ENCODE measurements at regions not wholly inside any gene's neighbourhood (a gene's known extent, or its start where the extent isn't known, plus 50 kb on each side); places are given as distances from the start of the nearest gene placed in this dataset.

DNA sequence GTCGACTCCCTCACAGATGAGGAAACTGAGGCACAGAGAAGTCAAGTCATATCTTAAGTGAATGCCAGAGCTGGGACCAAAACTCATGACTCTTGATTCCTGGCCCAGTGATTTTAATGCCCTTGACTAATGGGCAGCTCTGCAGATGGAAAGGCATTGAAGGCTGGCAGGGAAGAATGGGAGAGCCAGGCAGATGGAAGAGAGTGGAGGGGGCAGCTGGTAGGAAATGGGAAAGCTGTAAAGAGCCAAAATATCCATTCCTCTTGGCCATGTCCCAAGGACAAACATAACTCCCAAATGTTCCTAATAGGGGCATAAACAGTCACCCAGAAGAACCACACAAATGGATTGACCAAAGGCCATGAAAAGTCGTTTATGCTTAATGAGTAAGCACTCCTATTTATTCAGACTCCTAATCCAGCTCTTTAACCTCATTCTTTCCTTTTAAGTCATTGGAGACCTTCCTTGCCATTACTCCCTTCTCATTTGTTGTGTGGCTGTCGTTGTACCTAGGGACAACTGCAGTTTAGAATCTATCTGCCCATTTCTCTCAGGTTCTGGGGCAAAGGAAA is 330.5 kb upstream of the ROPN1 start:
- no peak for DNase-seq
- no peaks in the 10 kb centered on the region for H3K9me3 ChIP-seq (ENCODE audit: severe bottlenecking)
- H3K27me3 ChIP-seq (ENCODE audit: insufficient read depth, low read depth, severe bottlenecking) = no peaks in the 10 kb centered on the region
- peaks cover 12% of the 10 kb centered on the region for H3K36me3 ChIP-seq
- TF ChIP-seq, protein P1, sequence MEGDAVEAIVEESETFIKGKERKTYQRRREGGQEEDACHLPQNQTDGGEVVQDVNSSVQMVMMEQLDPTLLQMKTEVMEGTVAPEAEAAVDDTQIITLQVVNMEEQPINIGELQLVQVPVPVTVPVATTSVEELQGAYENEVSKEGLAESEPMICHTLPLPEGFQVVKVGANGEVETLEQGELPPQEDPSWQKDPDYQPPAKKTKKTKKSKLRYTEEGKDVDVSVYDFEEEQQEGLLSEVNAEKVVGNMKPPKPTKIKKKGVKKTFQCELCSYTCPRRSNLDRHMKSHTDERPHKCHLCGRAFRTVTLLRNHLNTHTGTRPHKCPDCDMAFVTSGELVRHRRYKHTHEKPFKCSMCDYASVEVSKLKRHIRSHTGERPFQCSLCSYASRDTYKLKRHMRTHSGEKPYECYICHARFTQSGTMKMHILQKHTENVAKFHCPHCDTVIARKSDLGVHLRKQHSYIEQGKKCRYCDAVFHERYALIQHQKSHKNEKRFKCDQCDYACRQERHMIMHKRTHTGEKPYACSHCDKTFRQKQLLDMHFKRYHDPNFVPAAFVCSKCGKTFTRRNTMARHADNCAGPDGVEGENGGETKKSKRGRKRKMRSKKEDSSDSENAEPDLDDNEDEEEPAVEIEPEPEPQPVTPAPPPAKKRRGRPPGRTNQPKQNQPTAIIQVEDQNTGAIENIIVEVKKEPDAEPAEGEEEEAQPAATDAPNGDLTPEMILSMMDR (IDR thresholded peaks at IDR 0.05; ENCODE audit: low read depth, low read length) = no peak
- H3K4me3 ChIP-seq (ENCODE audit: low read depth, low read length) = no peak overlapping the region
- H3K27ac ChIP-seq = no peak overlapping the region

DNA sequence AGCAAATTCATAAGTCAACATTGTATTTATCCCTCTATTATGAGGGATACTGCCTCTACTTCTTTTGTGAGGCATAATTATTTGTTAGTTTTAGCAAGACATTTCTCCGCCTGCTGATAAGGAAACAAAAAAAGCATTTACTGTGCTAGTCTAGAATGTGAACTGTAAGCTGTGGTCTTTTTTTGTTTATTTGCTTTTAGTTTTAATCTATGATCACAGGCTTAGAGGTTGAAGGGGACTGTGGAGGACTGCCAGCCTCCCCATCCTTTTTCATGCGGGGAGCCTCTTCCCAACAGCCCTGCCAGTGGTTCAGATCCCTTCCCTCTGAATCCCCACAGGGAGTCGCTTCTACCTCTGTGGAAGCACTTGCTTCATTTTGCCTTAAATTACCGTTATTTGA is 331.0 kb upstream of the ROPN1 start:
- no peak overlapping the region for H3K4me3 ChIP-seq (ENCODE audit: low read depth, low read length)
- H3K36me3 ChIP-seq = peaks cover 18% of the 10 kb centered on the region
- no peak for DNase-seq
- TF ChIP-seq, protein P1 (IDR thresholded peaks at IDR 0.05; ENCODE audit: low read depth, low read length) = no peak
- no peaks in the 10 kb centered on the region for H3K27me3 ChIP-seq (ENCODE audit: insufficient read depth, low read depth, severe bottlenecking)
- no peak overlapping the region for H3K27ac ChIP-seq
- no peaks in the 10 kb centered on the region for H3K9me3 ChIP-seq (ENCODE audit: severe bottlenecking)

DNA sequence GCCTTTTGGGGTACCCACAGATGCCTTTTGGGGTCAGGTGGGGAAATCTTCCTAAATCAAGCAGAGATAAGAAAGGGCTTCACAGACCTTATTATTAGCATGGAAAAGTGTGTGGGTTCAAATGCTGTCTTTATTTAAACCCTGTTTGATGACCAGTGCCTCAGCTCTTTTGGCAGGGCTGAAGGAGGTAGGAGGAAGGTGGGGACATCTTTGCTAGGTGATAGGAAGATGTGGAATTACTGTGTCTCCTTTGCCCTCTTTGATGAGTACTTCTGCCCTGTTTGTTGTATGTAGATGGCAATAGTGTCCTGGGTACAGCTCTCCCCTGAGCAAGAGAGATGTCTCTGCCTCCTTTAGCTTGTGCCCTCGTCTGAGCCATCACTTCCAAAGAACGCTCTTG is 333.3 kb upstream of the ROPN1 start:
- Histone ChIP-seq H3K27me3 (ENCODE audit: insufficient read depth, low read depth, severe bottlenecking) (no peaks in the 10 kb centered on the region), H3K9me3 (ENCODE audit: severe bottlenecking) (no peaks in the 10 kb centered on the region), H3K4me3 (ENCODE audit: low read depth, low read length) (no peak overlapping the region), H3K36me3 (peaks cover 34% of the 10 kb centered on the region), H3K27ac (no peak overlapping the region)
- TF ChIP-seq, protein P1 (IDR thresholded peaks at IDR 0.05; ENCODE audit: low read depth, low read length) = no peak
- no peak for DNase-seq

DNA sequence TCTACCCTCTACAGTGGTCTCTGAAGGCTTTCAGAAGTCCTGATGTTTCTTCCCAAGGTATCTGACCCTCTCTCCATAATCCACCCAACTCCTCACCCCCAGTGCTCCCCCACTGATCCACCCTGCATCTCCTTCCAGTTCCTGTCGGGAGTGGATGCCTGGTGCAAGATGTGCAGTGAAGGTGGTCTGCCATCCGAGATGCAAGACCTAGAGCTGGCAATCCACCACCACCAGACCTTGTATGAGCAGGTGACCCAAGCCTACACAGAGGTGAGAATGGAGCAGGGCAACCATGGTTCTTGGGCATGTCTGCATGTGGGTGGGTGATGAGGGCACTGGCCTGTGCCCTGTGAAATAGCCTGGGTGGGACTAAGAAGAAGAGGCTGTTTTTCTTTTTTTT is 337.8 kb upstream of the ROPN1 start:
- TF ChIP-seq, protein P1 (IDR thresholded peaks at IDR 0.05; ENCODE audit: low read depth, low read length) = no peak
- no peak for DNase-seq
- no peak overlapping the region for H3K4me3 ChIP-seq (ENCODE audit: low read depth, low read length)
- no peaks in the 10 kb centered on the region for H3K9me3 ChIP-seq (ENCODE audit: severe bottlenecking)
- peaks cover 46% of the 10 kb centered on the region for H3K36me3 ChIP-seq
- no peak overlapping the region for H3K27ac ChIP-seq
- no peaks in the 10 kb centered on the region for H3K27me3 ChIP-seq (ENCODE audit: insufficient read depth, low read depth, severe bottlenecking)

DNA sequence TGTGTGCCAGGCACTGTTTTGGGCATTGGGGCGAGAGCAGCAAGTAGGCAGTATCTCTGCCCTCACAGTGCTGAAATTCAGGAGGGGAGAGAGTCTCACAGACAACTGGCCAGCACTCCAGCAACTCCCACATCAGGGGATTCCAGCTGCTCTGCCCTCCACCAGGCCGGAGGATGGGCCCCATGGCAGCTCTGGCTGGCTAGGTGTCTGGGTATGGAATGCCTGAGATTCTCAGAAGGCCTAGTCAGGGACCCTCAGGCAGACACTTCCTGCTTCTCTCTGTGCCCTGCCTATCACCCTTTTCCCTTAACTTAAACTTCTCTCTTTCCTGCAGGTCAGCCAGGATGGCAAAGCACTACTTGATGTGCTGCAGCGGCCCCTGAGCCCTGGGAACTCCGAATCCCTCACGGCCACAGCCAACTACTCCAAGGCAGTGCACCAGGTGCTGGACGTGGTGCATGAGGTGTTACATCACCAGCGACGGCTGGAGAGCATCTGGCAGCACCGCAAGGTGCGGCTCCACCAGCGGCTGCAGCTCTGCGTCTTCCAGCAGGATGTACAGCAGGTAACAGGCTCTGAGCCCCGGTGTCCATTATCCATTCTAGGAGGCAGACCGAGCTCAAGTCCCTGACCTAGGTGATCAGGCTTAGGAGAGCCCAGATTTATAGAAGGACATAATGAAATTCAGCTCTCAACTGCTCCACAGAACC is 342.2 kb upstream of the ROPN1 start:
- H3K27me3 ChIP-seq (ENCODE audit: insufficient read depth, low read depth, severe bottlenecking) = no peaks in the 10 kb centered on the region
- DNase-seq = no peak
- H3K36me3 ChIP-seq = peaks cover 32% of the 10 kb centered on the region
- H3K4me3 ChIP-seq (ENCODE audit: low read depth, low read length) = no peak overlapping the region
- no peak overlapping the region for H3K27ac ChIP-seq
- TF ChIP-seq, protein P1 (IDR thresholded peaks at IDR 0.05; ENCODE audit: low read depth, low read length) = no peak
- H3K9me3 ChIP-seq (ENCODE audit: severe bottlenecking) = no peaks in the 10 kb centered on the region
